Upper lobe of left lung (tissue), 4 donors: ENCODE measurements at regions not wholly inside any gene's neighbourhood (a gene's known extent, or its start where the extent isn't known, plus 50 kb on each side); places are given as distances from the start of the nearest gene placed in this dataset.

ENCODE experiments used
- CTCF ChIP-seq, 6 experiments: fragments of 450-650 bp in 4 of 6; fragments of 200-600 bp in 2 of 6; sonication (generic) in 2 of 6; IDR thresholded peaks; one replicate each; pipeline ENCODE4 v1.5.1; 2016 to 2019; ENCODE audit warnings: antibody characterized with exemption in 6 of 6
- EP300 ChIP-seq, 4 donors: sonication (generic); formaldehyde crosslinking; IDR thresholded peaks; one replicate each; pipeline ENCODE4 v1.5.1; 2017; ENCODE audit warnings: antibody characterized with exemption in 4 of 4, control low read depth in 2 of 4
- POLR2A ChIP-seq, 4 donors: fragments of 450-650 bp; IDR thresholded peaks; one replicate each; pipeline ENCODE4 v1.5.1; 2016 to 2017; ENCODE audit warnings: antibody characterized with exemption in 4 of 4, mild to moderate bottlenecking in 2 of 4

- TF ChIP-seq CTCF (IDR thresholded peaks at IDR 0.05), result no peak
- TF ChIP-seq POLR2A (IDR thresholded peaks at IDR 0.05), result no peak
- no peak for TF ChIP-seq EP300 (IDR thresholded peaks at IDR 0.05)
These were observed 159.3 kb upstream of the TLE3 start for GRCh38 chr15:70257047-70257446.
